GM12878 (cell line): ENCODE measurements at regions not wholly inside any gene's neighbourhood (a gene's known extent, or its start where the extent isn't known, plus 50 kb on each side); places are given as distances from the start of the nearest gene placed in this dataset.

ENCODE experiments used
- CTCF ChIP-seq, 3 experiments: IDR thresholded peaks in 2 of 3; conservative IDR thresholded peaks in 1 of 3; 2 replicates each; pipeline ENCODE4 v1.5.1; 2011; ENCODE audit warnings: low read depth in 3 of 3, low read length in 3 of 3, mild to moderate bottlenecking in 3 of 3, control low read depth in 2 of 3, moderate library complexity in 2 of 3, inconsistent platforms in 1 of 3, mixed read lengths in 1 of 3; ENCODE audit not compliant: control insufficient read depth in 2 of 3, insufficient read depth in 1 of 3; ENCODE audit errors: extremely low read depth in 1 of 3
- MTA3 ChIP-seq: IDR thresholded peaks from 2 replicates; pipeline ENCODE4 v1.6.1; 2012; ENCODE audit warnings: low read length, inconsistent platforms, borderline replicate concordance
- MYC ChIP-seq: IDR thresholded peaks from 2 replicates; pipeline ENCODE4 v1.6.1; 2011; ENCODE audit warnings: mild to moderate bottlenecking, low read length, moderate library complexity, inconsistent platforms; ENCODE audit not compliant: insufficient read depth, insufficient replicate concordance, insufficient read length, severe bottlenecking
- NR2C2 ChIP-seq: IDR thresholded peaks from 2 replicates; pipeline ENCODE4 v1.6.1; 2011; ENCODE audit warnings: borderline replicate concordance, low read depth; ENCODE audit not compliant: control insufficient read depth, insufficient read length
- POLR2A ChIP-seq: IDR thresholded peaks from 2 replicates; pipeline ENCODE4 v1.6.1; 2011; ENCODE audit warnings: low read depth, mild to moderate bottlenecking, low read length
- POLR2AphosphoS2 ChIP-seq: IDR thresholded peaks from 2 replicates; pipeline ENCODE4 v1.6.1; 2011; ENCODE audit warnings: low read depth, mild to moderate bottlenecking, low read length, improper control_type of control experiment, moderate library complexity
- POLR2AphosphoS5 ChIP-seq: IDR thresholded peaks from 2 replicates; pipeline ENCODE4 v1.6.1; 2011; ENCODE audit warnings: mild to moderate bottlenecking, low read length, inconsistent platforms
- RAD51 ChIP-seq: fragments of 450-650 bp; IDR thresholded peaks from 2 replicates; pipeline ENCODE4 v1.6.1; 2016; ENCODE audit warnings: moderate library complexity, mild to moderate bottlenecking, inconsistent platforms
- RUNX3 ChIP-seq: IDR thresholded peaks from 2 replicates; pipeline ENCODE4 v1.6.1; 2012; ENCODE audit warnings: low read length, inconsistent platforms
- ZBTB11 ChIP-seq: fragments of 450-650 bp; formaldehyde crosslinking; IDR thresholded peaks from 2 replicates; pipeline ENCODE4 v1.5.0; 2022; ENCODE audit warnings: mild to moderate bottlenecking, missing genetic modification characterization
- ZNF592 ChIP-seq: fragments of 450-650 bp; IDR thresholded peaks from 2 replicates; pipeline ENCODE4 v1.6.1; 2017; ENCODE audit warnings: mild to moderate bottlenecking, moderate library complexity

- TF ChIP-seq CTCF (IDR thresholded peaks at IDR 0.05 in 2 of 3, conservative IDR thresholded peaks at IDR 0.05 in 1 of 3; ENCODE audit: control insufficient read depth in 2 of 3, extremely low read depth in 1 of 3, insufficient read depth in 1 of 3, low read depth in 3 of 3, low read length in 3 of 3), result no peak
- no peak for TF ChIP-seq POLR2AphosphoS5
- TF ChIP-seq RAD51, result no peak
- no peak for TF ChIP-seq MYC
- TF ChIP-seq MTA3, result no peak
- no peak for TF ChIP-seq ZNF592
- TF ChIP-seq RUNX3, result no peak
- no peak for TF ChIP-seq POLR2AphosphoS2
- TF ChIP-seq POLR2A, result no peak
- no peak for TF ChIP-seq ZBTB11 (CRISPR knock-in tag)
- TF ChIP-seq NR2C2, result no peak
Observed at GRCh38 chr4:33737726-33738125, 2506.6 kb downstream of the ARAP2 start.
